ENCODE measurements at regions not wholly inside any gene's neighbourhood (a gene's known extent, or its start where the extent isn't known, plus 50 kb on each side); places are given as distances from the start of the nearest gene placed in this dataset.

DNA sequence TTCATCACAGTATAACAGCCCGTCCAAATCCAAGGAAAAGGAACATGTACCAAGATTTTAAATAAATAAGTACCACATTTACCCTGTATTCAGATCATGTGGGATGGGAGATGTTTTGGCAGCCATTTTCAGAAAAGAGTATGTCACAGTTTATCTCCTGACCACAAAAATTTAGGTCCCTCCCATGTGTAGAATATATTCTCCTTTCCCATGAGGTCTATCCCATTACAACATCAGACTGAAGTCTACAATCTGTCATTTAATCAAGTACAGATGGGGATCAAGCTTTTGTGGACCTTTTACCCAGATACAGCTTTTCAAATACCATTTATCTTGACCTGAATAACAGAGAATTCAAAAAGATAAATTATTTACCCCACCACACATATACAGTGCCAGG is 444.5 kb downstream of the PLOD2 start:
- Histone ChIP-seq H3K4me2 (ENCODE audit: low read depth, low read length, poor library complexity, severe bottlenecking) (no peak overlapping the region), H4K20me1 (ENCODE audit: insufficient read depth, low read depth, low read length) (no peaks in the 10 kb centered on the region), H3K4me1 (ENCODE audit: low read length) (no peaks in the 10 kb centered on the region)

GRCh38 chr3:145719114-145719513 is 441.9 kb downstream of the PLOD2 start:
- no peaks in the 10 kb centered on the region for H3K79me2 ChIP-seq (ENCODE audit: low read length)
- H4K20me1 ChIP-seq (ENCODE audit: insufficient read depth, low read depth, low read length), result no peaks in the 10 kb centered on the region
- no peak overlapping the region for H2AFZ ChIP-seq (ENCODE audit: low read length)
- no peaks in the 10 kb centered on the region for H3K36me3 ChIP-seq (ENCODE audit: insufficient read depth, low read length)
- no peaks in the 10 kb centered on the region for H3K9me3 ChIP-seq (ENCODE audit: low read length)
- H3K4me3 ChIP-seq (ENCODE audit: low read length), result no peak overlapping the region
- no peak for DNase-seq
- H3K4me1 ChIP-seq (ENCODE audit: low read length), result no peaks in the 10 kb centered on the region
- no peaks in the 10 kb centered on the region for H3K9me2 ChIP-seq (replicated peaks; ENCODE audit: insufficient read depth, low read length)
- H3K27me3 ChIP-seq (ENCODE audit: low read length), result no peaks in the 10 kb centered on the region
- no peak overlapping the region for H3K9ac ChIP-seq (ENCODE audit: low read length)
- no peak overlapping the region for H3K4me2 ChIP-seq (ENCODE audit: low read depth, low read length, poor library complexity, severe bottlenecking)
- H3K27ac ChIP-seq (ENCODE audit: low read length), result no peak overlapping the region

More for the DNA sequence above, 444.5 kb downstream of the PLOD2 start:
- H3K9ac ChIP-seq (ENCODE audit: low read length), result no peak overlapping the region
- H3K9me3 ChIP-seq (ENCODE audit: low read length), result no peaks in the 10 kb centered on the region
- no peak overlapping the region for H3K4me3 ChIP-seq (ENCODE audit: low read length)
- H3K27me3 ChIP-seq (ENCODE audit: low read length), result no peaks in the 10 kb centered on the region
- no peak overlapping the region for H3K27ac ChIP-seq (ENCODE audit: low read length)
- no peaks in the 10 kb centered on the region for H3K9me2 ChIP-seq (replicated peaks; ENCODE audit: insufficient read depth, low read length)
- no peaks in the 10 kb centered on the region for H3K79me2 ChIP-seq (ENCODE audit: low read length)
- no peak overlapping the region for H2AFZ ChIP-seq (ENCODE audit: low read length)
- no peaks in the 10 kb centered on the region for H3K36me3 ChIP-seq (ENCODE audit: insufficient read depth, low read length)
- no peak for DNase-seq

- no peaks in the 10 kb centered on the region for H3K27me3 ChIP-seq (ENCODE audit: low read length)
- no peaks in the 10 kb centered on the region for H3K9me2 ChIP-seq (replicated peaks; ENCODE audit: insufficient read depth, low read length)
- no peaks in the 10 kb centered on the region for H3K4me1 ChIP-seq (ENCODE audit: low read length)
- no peaks in the 10 kb centered on the region for H4K20me1 ChIP-seq (ENCODE audit: insufficient read depth, low read depth, low read length)
- H3K27ac ChIP-seq (ENCODE audit: low read length), result no peak overlapping the region
- no peak for DNase-seq
- no peak overlapping the region for H3K9ac ChIP-seq (ENCODE audit: low read length)
- no peak overlapping the region for H3K4me2 ChIP-seq (ENCODE audit: low read depth, low read length, poor library complexity, severe bottlenecking)
- no peak overlapping the region for H2AFZ ChIP-seq (ENCODE audit: low read length)
- no peaks in the 10 kb centered on the region; the same call in 1 of the 2 replicates for H3K9me3 ChIP-seq (ENCODE audit: low read length)
- H3K36me3 ChIP-seq (ENCODE audit: insufficient read depth, low read length), result no peaks in the 10 kb centered on the region
- H3K4me3 ChIP-seq (ENCODE audit: low read length), result no peak overlapping the region
- H3K79me2 ChIP-seq (ENCODE audit: low read length), result no peaks in the 10 kb centered on the region
Measured at GRCh38 chr3:145721273-145721805, 439.6 kb downstream of the PLOD2 start.

DNA sequence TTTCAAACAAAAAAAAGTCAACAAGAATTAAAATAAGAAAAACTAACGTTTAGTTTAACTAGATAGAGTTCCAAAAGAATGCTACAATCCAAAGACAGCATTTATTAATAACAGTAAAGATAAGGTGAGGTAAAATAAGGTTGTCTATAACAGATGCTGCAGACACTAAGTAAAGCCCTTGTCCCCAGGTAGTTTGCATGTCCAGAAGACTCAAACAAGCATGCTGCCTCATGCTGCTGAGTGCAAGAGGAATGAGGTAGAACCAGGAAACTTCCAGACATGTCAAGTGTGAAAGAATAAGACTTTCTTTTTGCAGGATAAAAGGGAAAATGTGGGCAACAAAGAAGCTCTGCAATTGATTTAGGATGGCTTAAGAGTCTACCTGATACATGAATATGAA is 439.2 kb downstream of the PLOD2 start:
- no peak overlapping the region for H3K9ac ChIP-seq (ENCODE audit: low read length)
- no peaks in the 10 kb centered on the region for H4K20me1 ChIP-seq (ENCODE audit: insufficient read depth, low read depth, low read length)
- H3K36me3 ChIP-seq (ENCODE audit: insufficient read depth, low read length), result no peaks in the 10 kb centered on the region
- H3K4me1 ChIP-seq (ENCODE audit: low read length), result no peaks in the 10 kb centered on the region
- H3K27me3 ChIP-seq (ENCODE audit: low read length), result no peaks in the 10 kb centered on the region
- H3K9me3 ChIP-seq (ENCODE audit: low read length), result no peaks in the 10 kb centered on the region; the same call in 1 of the 2 replicates
- H3K79me2 ChIP-seq (ENCODE audit: low read length), result no peaks in the 10 kb centered on the region
- no peak for DNase-seq
- no peak overlapping the region for H3K27ac ChIP-seq (ENCODE audit: low read length)
- H3K4me3 ChIP-seq (ENCODE audit: low read length), result no peak overlapping the region
- no peak overlapping the region for H3K4me2 ChIP-seq (ENCODE audit: low read depth, low read length, poor library complexity, severe bottlenecking)
- H3K9me2 ChIP-seq (replicated peaks; ENCODE audit: insufficient read depth, low read length), result no peaks in the 10 kb centered on the region
- no peak overlapping the region for H2AFZ ChIP-seq (ENCODE audit: low read length)

DNA sequence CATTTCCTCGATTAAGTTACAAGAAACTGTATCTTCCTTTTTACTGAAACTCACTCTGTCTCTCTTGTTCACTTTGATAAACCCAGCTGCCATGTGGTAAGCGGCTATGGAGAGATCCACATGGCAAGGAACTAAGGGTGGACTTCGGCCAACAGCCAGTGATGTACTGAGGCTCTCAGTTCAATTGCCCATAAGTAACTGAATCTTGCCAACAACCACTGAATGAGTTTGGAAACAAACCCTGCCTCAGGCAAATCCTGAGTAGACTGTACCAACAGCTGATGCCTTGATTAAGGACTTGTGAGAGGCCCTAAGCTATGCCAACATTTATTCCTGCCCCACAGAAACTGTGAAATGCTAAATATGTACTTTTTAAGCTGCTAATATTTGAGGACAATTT is 433.5 kb downstream of the PLOD2 start:
- no peak overlapping the region for H3K27ac ChIP-seq (ENCODE audit: low read length)
- DNase-seq, result no peak
- H3K9me2 ChIP-seq (replicated peaks; ENCODE audit: insufficient read depth, low read length), result no peaks in the 10 kb centered on the region
- no peaks in the 10 kb centered on the region for H3K4me1 ChIP-seq (ENCODE audit: low read length)
- H3K4me2 ChIP-seq (ENCODE audit: low read depth, low read length, poor library complexity, severe bottlenecking), result no peak overlapping the region
- peaks cover 13% of the 10 kb centered on the region for H3K9me3 ChIP-seq (ENCODE audit: low read length)
- no peaks in the 10 kb centered on the region for H3K36me3 ChIP-seq (ENCODE audit: insufficient read depth, low read length)
- H4K20me1 ChIP-seq (ENCODE audit: insufficient read depth, low read depth, low read length), result no peaks in the 10 kb centered on the region
- no peak overlapping the region for H3K4me3 ChIP-seq (ENCODE audit: low read length)
- no peak overlapping the region for H2AFZ ChIP-seq (ENCODE audit: low read length)
- no peaks in the 10 kb centered on the region for H3K79me2 ChIP-seq (ENCODE audit: low read length)
- no peaks in the 10 kb centered on the region for H3K27me3 ChIP-seq (ENCODE audit: low read length)
- H3K9ac ChIP-seq (ENCODE audit: low read length), result no peak overlapping the region

- H4K20me1 ChIP-seq (ENCODE audit: insufficient read depth, low read depth, low read length), result no peaks in the 10 kb centered on the region
- no peak overlapping the region for H3K27ac ChIP-seq (ENCODE audit: low read length)
- H3K9ac ChIP-seq (ENCODE audit: low read length), result no peak overlapping the region
- peaks cover 26% of the 10 kb centered on the region for H3K9me3 ChIP-seq (ENCODE audit: low read length)
- no peaks in the 10 kb centered on the region for H3K27me3 ChIP-seq (ENCODE audit: low read length)
- H3K9me2 ChIP-seq (replicated peaks; ENCODE audit: insufficient read depth, low read length), result no peaks in the 10 kb centered on the region
- no peak overlapping the region for H3K4me3 ChIP-seq (ENCODE audit: low read length)
- H3K79me2 ChIP-seq (ENCODE audit: low read length), result no peaks in the 10 kb centered on the region
- H3K36me3 ChIP-seq (ENCODE audit: insufficient read depth, low read length), result no peaks in the 10 kb centered on the region
- H3K4me2 ChIP-seq (ENCODE audit: low read depth, low read length, poor library complexity, severe bottlenecking), result no peak overlapping the region
- H2AFZ ChIP-seq (ENCODE audit: low read length), result no peak overlapping the region
- DNase-seq, result no peak
- no peaks in the 10 kb centered on the region for H3K4me1 ChIP-seq (ENCODE audit: low read length)
Measured at GRCh38 chr3:145735631-145736030, 425.4 kb downstream of the PLOD2 start.

DNA sequence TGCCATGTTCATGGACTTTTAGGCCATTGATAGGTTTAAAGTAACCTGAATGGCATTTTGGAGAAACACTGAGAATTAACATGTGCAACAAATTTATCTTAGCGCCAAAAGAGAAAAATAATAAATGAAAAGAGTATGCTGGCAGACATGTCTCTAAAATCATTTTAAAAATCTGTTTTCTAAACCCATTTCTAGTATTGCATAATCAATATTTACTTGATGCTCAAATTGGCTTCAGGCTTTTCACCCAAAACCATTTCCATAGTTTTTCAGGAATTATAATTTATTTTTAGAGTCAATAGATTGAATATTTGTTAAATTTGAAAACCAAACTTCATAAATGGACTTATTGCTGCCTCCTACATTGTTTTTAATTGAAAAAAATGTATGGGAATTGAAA is 423.0 kb downstream of the PLOD2 start:
- Histone ChIP-seq H4K20me1 (ENCODE audit: insufficient read depth, low read depth, low read length) (no peaks in the 10 kb centered on the region), H3K9me3 (ENCODE audit: low read length) (peaks cover 19% of the 10 kb centered on the region), H3K9me2 (replicated peaks; ENCODE audit: insufficient read depth, low read length) (no peaks in the 10 kb centered on the region), H3K36me3 (ENCODE audit: insufficient read depth, low read length) (no peaks in the 10 kb centered on the region), H3K4me3 (ENCODE audit: low read length) (no peak overlapping the region), H3K9ac (ENCODE audit: low read length) (no peak overlapping the region), H2AFZ (ENCODE audit: low read length) (no peak overlapping the region), H3K27me3 (ENCODE audit: low read length) (no peaks in the 10 kb centered on the region), H3K4me2 (ENCODE audit: low read depth, low read length, poor library complexity, severe bottlenecking) (no peak overlapping the region), H3K27ac (ENCODE audit: low read length) (no peak overlapping the region), H3K4me1 (ENCODE audit: low read length) (no peaks in the 10 kb centered on the region), H3K79me2 (ENCODE audit: low read length) (no peaks in the 10 kb centered on the region)
- no peak for DNase-seq

DNA sequence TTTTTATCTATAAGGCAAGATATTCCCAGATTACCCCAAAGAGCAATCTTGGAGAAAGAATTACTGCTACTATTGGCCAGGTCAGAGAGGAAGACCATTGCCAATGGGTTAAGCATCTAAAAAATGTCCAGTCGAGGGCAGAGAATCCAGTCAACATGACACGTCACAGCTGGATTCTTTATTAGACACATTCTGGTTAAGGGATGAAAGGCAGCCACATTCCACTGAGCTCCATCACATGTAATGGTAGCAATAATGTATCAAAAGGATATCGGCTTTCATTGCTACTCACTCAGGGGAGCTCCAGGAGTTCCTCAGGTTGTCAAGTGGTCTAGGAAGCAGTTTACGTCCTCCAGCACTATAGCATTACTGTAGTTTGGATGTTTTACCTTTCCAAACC is 421.1 kb downstream of the PLOD2 start:
- H3K4me3 ChIP-seq (ENCODE audit: low read length), result no peak overlapping the region
- H3K9me2 ChIP-seq (replicated peaks; ENCODE audit: insufficient read depth, low read length), result no peaks in the 10 kb centered on the region
- H3K27ac ChIP-seq (ENCODE audit: low read length), result no peak overlapping the region
- H4K20me1 ChIP-seq (ENCODE audit: insufficient read depth, low read depth, low read length), result no peaks in the 10 kb centered on the region
- no peaks in the 10 kb centered on the region for H3K4me1 ChIP-seq (ENCODE audit: low read length)
- no peaks in the 10 kb centered on the region for H3K79me2 ChIP-seq (ENCODE audit: low read length)
- no peak overlapping the region for H2AFZ ChIP-seq (ENCODE audit: low read length)
- peaks cover 31% of the 10 kb centered on the region for H3K9me3 ChIP-seq (ENCODE audit: low read length)
- no peak overlapping the region for H3K4me2 ChIP-seq (ENCODE audit: low read depth, low read length, poor library complexity, severe bottlenecking)
- DNase-seq, result no peak
- H3K9ac ChIP-seq (ENCODE audit: low read length), result no peak overlapping the region
- no peaks in the 10 kb centered on the region for H3K36me3 ChIP-seq (ENCODE audit: insufficient read depth, low read length)
- H3K27me3 ChIP-seq (ENCODE audit: low read length), result no peaks in the 10 kb centered on the region

GRCh38 chr3:145750657-145751056 is 410.3 kb downstream of the PLOD2 start:
- Histone ChIP-seq H3K4me3 (ENCODE audit: low read length) (no peak overlapping the region), H3K4me1 (ENCODE audit: low read length) (no peaks in the 10 kb centered on the region), H3K27me3 (ENCODE audit: low read length) (no peaks in the 10 kb centered on the region), H3K79me2 (ENCODE audit: low read length) (no peaks in the 10 kb centered on the region), H2AFZ (ENCODE audit: low read length) (no peak overlapping the region), H3K9me3 (ENCODE audit: low read length) (0 out of 2 replicates have a peak, but pooled peaks cover 1% of the 10 kb centered on the region), H3K4me2 (ENCODE audit: low read depth, low read length, poor library complexity, severe bottlenecking) (no peak overlapping the region), H3K9me2 (replicated peaks; ENCODE audit: insufficient read depth, low read length) (no peaks in the 10 kb centered on the region), H3K36me3 (ENCODE audit: insufficient read depth, low read length) (no peaks in the 10 kb centered on the region), H3K9ac (ENCODE audit: low read length) (no peak overlapping the region), H3K27ac (ENCODE audit: low read length) (no peak overlapping the region), H4K20me1 (ENCODE audit: insufficient read depth, low read depth, low read length) (no peaks in the 10 kb centered on the region)
- DNase-seq, result no peak

Data from Karpas-422 (cell line).